ENCODE measurements at regions not wholly inside any gene's neighbourhood (a gene's known extent, or its start where the extent isn't known, plus 50 kb on each side); places are given as distances from the start of the nearest gene placed in this dataset.
A peak's percentile ranks its signal among the peaks of the same experiment; 100 is the strongest.

DNA sequence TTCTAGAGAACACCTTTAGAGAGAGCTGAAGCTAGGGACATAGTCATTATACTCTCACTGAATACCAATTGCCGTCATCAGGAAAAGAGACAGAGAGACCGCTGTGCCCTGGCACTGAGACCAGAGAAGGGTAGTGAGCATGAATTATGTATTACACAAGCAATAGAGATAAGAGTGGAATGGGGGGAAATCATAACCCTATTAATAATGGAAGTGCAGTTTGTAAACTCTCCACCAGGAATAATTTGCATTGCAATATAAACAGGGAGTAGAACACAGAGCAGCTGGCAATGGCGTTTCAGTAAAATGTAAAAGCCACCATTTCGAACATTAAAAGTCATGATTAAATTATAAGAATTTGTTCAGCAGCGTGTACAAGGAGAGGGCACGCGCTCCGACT, 244.5 kb downstream of the MAFB start:
- TF ChIP-seq, protein P1, sequence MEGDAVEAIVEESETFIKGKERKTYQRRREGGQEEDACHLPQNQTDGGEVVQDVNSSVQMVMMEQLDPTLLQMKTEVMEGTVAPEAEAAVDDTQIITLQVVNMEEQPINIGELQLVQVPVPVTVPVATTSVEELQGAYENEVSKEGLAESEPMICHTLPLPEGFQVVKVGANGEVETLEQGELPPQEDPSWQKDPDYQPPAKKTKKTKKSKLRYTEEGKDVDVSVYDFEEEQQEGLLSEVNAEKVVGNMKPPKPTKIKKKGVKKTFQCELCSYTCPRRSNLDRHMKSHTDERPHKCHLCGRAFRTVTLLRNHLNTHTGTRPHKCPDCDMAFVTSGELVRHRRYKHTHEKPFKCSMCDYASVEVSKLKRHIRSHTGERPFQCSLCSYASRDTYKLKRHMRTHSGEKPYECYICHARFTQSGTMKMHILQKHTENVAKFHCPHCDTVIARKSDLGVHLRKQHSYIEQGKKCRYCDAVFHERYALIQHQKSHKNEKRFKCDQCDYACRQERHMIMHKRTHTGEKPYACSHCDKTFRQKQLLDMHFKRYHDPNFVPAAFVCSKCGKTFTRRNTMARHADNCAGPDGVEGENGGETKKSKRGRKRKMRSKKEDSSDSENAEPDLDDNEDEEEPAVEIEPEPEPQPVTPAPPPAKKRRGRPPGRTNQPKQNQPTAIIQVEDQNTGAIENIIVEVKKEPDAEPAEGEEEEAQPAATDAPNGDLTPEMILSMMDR (conservative IDR thresholded peaks at IDR 0.05 in 1 of 2, IDR thresholded peaks at IDR 0.05 in 1 of 2; ENCODE audit: extremely low read depth in 1 of 2, insufficient read depth in 1 of 2, low read depth in 1 of 2, low read length in 2 of 2): peak in 1 of 2 donors; percentile 1
- no peak for TF ChIP-seq EZH2 (IDR thresholded peaks at IDR 0.05; ENCODE audit: borderline replicate concordance, low read length)
